K562 (cell line): ENCODE measurements at regions not wholly inside any gene's neighbourhood (a gene's known extent, or its start where the extent isn't known, plus 50 kb on each side); places are given as distances from the start of the nearest gene placed in this dataset.

ENCODE experiments used
- ATAC-seq: fragments of 200-7000 bp; cut with Tn5 transposase; 3 replicates; pipeline ENCODE4 v1.9.1; 2020; ENCODE audit warnings: moderate library complexity
- BruUV-seq: library from RNA; stranded (reverse); fragments of 400-500 nt; replicated peaks from 2 replicates; lab custom pipeline; 2021; lab: Mats Ljungman, UMichigan
- CTCF ChIA-PET: fragments of 300-600 bp; formaldehyde crosslinking; extraction: SDS; loops from one replicate; lab custom pipeline; 2021; ENCODE audit warnings: low intra/inter-chr PET ratio; lab: Yijun Ruan, JAX
- POLR2A ChIA-PET: fragments of 300-600, 350-650 bp; sonication (Branson Sonifier 250); formaldehyde crosslinking; extraction: SDS; loops from one replicate; lab custom pipeline; 2021; ENCODE audit warnings: antibody characterized with exemption, inconsistent platforms; lab: Yijun Ruan, JAX
- DNase-seq, 4 experiments: peaks; one replicate each; pipeline versions ENCODE4 v3.0.0 to v3.0.0-alpha.2; 2011 to 2018; ENCODE audit warnings: low spot score in 3 of 4, mixed read lengths in 3 of 4; ENCODE audit errors: extremely low read depth in 1 of 4
- FAIRE-seq: peaks from 2 replicates; lab custom pipeline; 2011; peaks lifted over from hg19 to GRCh38; lab: Jason Lieb, UNC
- H2AFZ ChIP-seq: 2 replicates; pipeline ENCODE4 v1.6.0; 2011; ENCODE audit warnings: low read depth, low read length, control low read depth, inconsistent platforms
- H3K27ac ChIP-seq: fragments of 200-600 bp; 3 replicates; pipeline ENCODE4 v1.8.0; 2011; ENCODE audit warnings: low read depth, mild to moderate bottlenecking, control low read depth, inconsistent platforms, low read length, moderate library complexity, mixed read lengths; ENCODE audit errors: extremely low read depth
- H3K27me3 ChIP-seq, 2 experiments: fragments of 300-600 bp in 1 of 2; 2 replicates in 1 of 2; 3 replicates in 1 of 2; pipeline versions ENCODE4 v1.6.0 to v1.8.0; 2011; ENCODE audit warnings: inconsistent platforms in 2 of 2, low read length in 2 of 2, mild to moderate bottlenecking in 1 of 2, mixed read lengths in 1 of 2, moderate library complexity in 1 of 2; ENCODE audit not compliant: control insufficient read depth in 2 of 2, insufficient read depth in 2 of 2
- H3K36me3 ChIP-seq: fragments of 300-600 bp; 3 replicates; pipeline ENCODE4 v1.8.0; 2011; ENCODE audit warnings: mild to moderate bottlenecking, low read length, inconsistent platforms; ENCODE audit not compliant: control insufficient read depth, insufficient read depth
- H3K4me1 ChIP-seq, 2 experiments: fragments of 200-600 bp in 1 of 2; replicated peaks in 1 of 2; 2 replicates in 1 of 2; 3 replicates in 1 of 2; pipeline versions ENCODE4 v1.5.1 to v1.8.0; 2011; ENCODE audit warnings: inconsistent platforms in 2 of 2, low read length in 2 of 2, mild to moderate bottlenecking in 1 of 2, mixed read lengths in 1 of 2, moderate library complexity in 1 of 2; ENCODE audit not compliant: control insufficient read depth in 2 of 2, insufficient read depth in 2 of 2
- H3K4me2 ChIP-seq: 2 replicates; pipeline ENCODE4 v1.6.1; 2011; ENCODE audit warnings: low read length, control low read depth, inconsistent platforms, mixed read lengths; ENCODE audit not compliant: insufficient read depth
- H3K4me3 ChIP-seq: fragments of 200-600 bp; sonication (generic), shearing (Covaris generic); 2 replicates; pipeline ENCODE4 v1.5.1; 2016; ENCODE audit warnings: control low read depth, inconsistent platforms
- H3K79me2 ChIP-seq: fragments of 200-600 bp; 3 replicates; pipeline ENCODE4 v1.8.0; 2011; ENCODE audit warnings: low read length, inconsistent platforms; ENCODE audit not compliant: control insufficient read depth, insufficient read depth
- H3K9ac ChIP-seq, 2 experiments: 2 replicates each; pipeline versions ENCODE4 v1.6.0 to v1.6.1; 2011; ENCODE audit warnings: low read depth in 2 of 2, low read length in 2 of 2, control low read depth in 1 of 2, inconsistent platforms in 1 of 2, mild to moderate bottlenecking in 1 of 2, mixed read lengths in 1 of 2; ENCODE audit not compliant: insufficient read depth in 1 of 2
- H3K9me1 ChIP-seq: one replicate; pipeline ENCODE4 v1.6.0; 2011; ENCODE audit warnings: inconsistent platforms, mild to moderate bottlenecking, low read length, moderate library complexity; ENCODE audit not compliant: control insufficient read depth, insufficient read depth
- H3K9me3 ChIP-seq: replicated peaks from 2 replicates; pipeline ENCODE4 v1.5.1; 2011; ENCODE audit warnings: low read depth, low read length, inconsistent platforms; ENCODE audit not compliant: control insufficient read depth, insufficient read depth
- H4K20me1 ChIP-seq: replicated peaks from 2 replicates; pipeline ENCODE4 v1.6.1; 2011; ENCODE audit warnings: low read length, inconsistent platforms, mixed read lengths; ENCODE audit not compliant: control insufficient read depth, insufficient read depth
- ATF4 ChIP-seq: fragments of 450-650 bp; formaldehyde crosslinking; IDR thresholded peaks from 2 replicates; pipeline ENCODE4 v1.4.0; 2022; ENCODE audit warnings: mild to moderate bottlenecking, moderate library complexity
- CAMTA2 ChIP-seq: fragments of 250-450 bp; sonication (Bioruptor Pico); conservative IDR thresholded peaks from 2 replicates; pipeline ENCODE4 v1.5.1; 2022
- CBFB ChIP-seq: sonication (generic); formaldehyde crosslinking; IDR thresholded peaks from 2 replicates; pipeline ENCODE4 v1.4.0; 2020; ENCODE audit warnings: mild to moderate bottlenecking, missing genetic modification reagents
- CBX2 ChIP-seq: fragments of 200-600 bp; sonication (generic); IDR thresholded peaks from one replicate; pipeline ENCODE4 v1.6.1; 2012; ENCODE audit warnings: mild to moderate bottlenecking, low read length, inconsistent platforms; ENCODE audit not compliant: insufficient read depth, poor library complexity, severe bottlenecking
- EHMT2 ChIP-seq: fragments of 450-650 bp; IDR thresholded peaks from 2 replicates; pipeline ENCODE4 v1.6.1; 2018; ENCODE audit warnings: antibody characterized with exemption
- KLF1 ChIP-seq: fragments of 450-650 bp; IDR thresholded peaks from 2 replicates; pipeline ENCODE4 v1.6.1; 2016; ENCODE audit warnings: missing genetic modification characterization, missing compliant biosample characterization
- MTA1 ChIP-seq: fragments of 450-650 bp; IDR thresholded peaks from 2 replicates; pipeline ENCODE4 v1.6.1; 2017; ENCODE audit warnings: borderline replicate concordance
- PCBP2 ChIP-seq: fragments of 200-400 bp; formaldehyde crosslinking; IDR thresholded peaks from 2 replicates; pipeline ENCODE4 v1.6.1; 2018; ENCODE audit warnings: low read length, low read depth, mild to moderate bottlenecking, moderate library complexity; ENCODE audit not compliant: poor library complexity, severe bottlenecking
- RBM14 ChIP-seq: fragments of 200-400 bp; formaldehyde crosslinking; IDR thresholded peaks from 2 replicates; pipeline ENCODE4 v1.6.1; 2018; ENCODE audit warnings: low read depth, mild to moderate bottlenecking, low read length, moderate library complexity, borderline replicate concordance; ENCODE audit not compliant: insufficient read depth
- THRB ChIP-seq: fragments of 450-650 bp; formaldehyde crosslinking; conservative IDR thresholded peaks from 2 replicates; pipeline ENCODE4 v1.4.0; 2022; ENCODE audit warnings: mild to moderate bottlenecking, missing genetic modification characterization
- ZBTB11 ChIP-seq, 3 experiments: fragments of 200-800 bp in 1 of 3; fragments of 250-450 bp in 1 of 3; fragments of 450-650 bp in 1 of 3; sonication (Bioruptor Pico) in 1 of 3; sonication (Bioruptor generic) in 1 of 3; formaldehyde crosslinking in 1 of 3; IDR thresholded peaks; 2 replicates each; pipeline versions ENCODE4 v1.6.1 to v1.8.0; 2016 to 2022; ENCODE audit warnings: mild to moderate bottlenecking in 2 of 3, missing genetic modification characterization in 2 of 3, missing compliant biosample characterization in 1 of 3, moderate library complexity in 1 of 3
- ZBTB33 ChIP-seq: sonication (generic); formaldehyde crosslinking; IDR thresholded peaks from 2 replicates; pipeline ENCODE4 v1.8.1; 2023; ENCODE audit warnings: mild to moderate bottlenecking, missing genetic modification reagents
- ZNF143 ChIP-seq: sonication (generic); formaldehyde crosslinking; IDR thresholded peaks from 2 replicates; pipeline ENCODE4 v1.9.0; 2022; ENCODE audit warnings: mild to moderate bottlenecking, missing genetic modification reagents
- WGBS: fragments of 100-300 bp; shearing (Covaris generic); methylation state at CpG from one replicate; pipeline ENCODE4 v1.1.6; 2016; ENCODE audit warnings: low coverage, mixed read lengths; ENCODE audit not compliant: insufficient coverage; ENCODE audit errors: missing lambda C conversion rate; 5-methylcytosine and 5-hydroxymethylcytosine counted together
- in situ Hi-C: fragments of 300-500 bp; cut with MboI; formaldehyde crosslinking; loops from 4 replicates; pipeline ENCODE4 v1.15.0; 2018; ENCODE audit warnings: inconsistent platforms, mixed read lengths
- intact Hi-C: fragments of 100-400 bp; cut with micrococcal nuclease; formaldehyde crosslinking; loops from 2 replicates; pipeline ENCODE4 v1.14.2; 2022

GRCh38 chr3:14352002-14352627 lies 50.3 kb upstream of the SLC6A6 start:
- Histone ChIP-seq H4K20me1 (no peaks in the 10 kb centered on the region), H3K4me2 (peak overlapping the region; percentile 79), H2AFZ (peak overlapping the region; percentile 93), H3K4me1 (peaks cover 14 to 16% of the 10 kb centered on the region in 2 experiments; a peak in 4 of 5 replicates), H3K36me3 (no peaks in the 10 kb centered on the region), H3K79me2 (no peaks in the 10 kb centered on the region), H3K27me3 (no peaks in the 10 kb centered on the region), H3K9ac (peak overlapping the region; percentile 58 to 80), H3K9me3 (no peaks in the 10 kb centered on the region), H3K4me3 (no peak overlapping the region), H3K27ac (peak overlapping the region; percentile 56), H3K9me1 (no peaks in the 10 kb centered on the region)
- no TSS peak for BruUV-seq
- FAIRE-seq = peak; percentile 96
- in situ Hi-C loops = no loop called here
- intact Hi-C loops = no loop called here
- CTCF ChIA-PET = no interaction called here
- peak; percentile 98 for ATAC-seq
- POLR2A ChIA-PET = interaction anchor here (0.6 to 1.9 kb wide), 6 partner anchors 10 to 822 kb away, joined by 3 to 7 read pairs (median 4); no protein-coding TSS in a partner anchor
- DNase-seq = peak; percentile 96 to 100 (median 100)
- 0% methylated on average over 13 of the region's 13 CpGs for WGBS
- TF ChIP-seq CAMTA2 (CRISPR knock-in tag) (no peak), EHMT2 (peak; percentile 80; the same call in 1 of the 2 replicates), CBX2 (no peak), RBM14 (no peak), PCBP2 (no peak), KLF1 (tag) (peak; percentile 87), ZNF143 (CRISPR knock-in tag) (no peak; the same call in 1 of the 2 replicates), CBFB (CRISPR knock-in tag) (no peak), ZBTB33 (peak; percentile 73), ZBTB11 (CRISPR knock-in tag; IDR thresholded peaks at IDR 0.05) (no peak), MTA1 (no peak), THRB (0 out of 2 replicates have a peak, but pooled peaks have one; percentile 28), ATF4 (CRISPR knock-in tag) (peak; percentile 36; the same call in 1 of the 2 replicates)
